Fibroblast of lung (primary cell): ENCODE measurements at regions not wholly inside any gene's neighbourhood (a gene's known extent, or its start where the extent isn't known, plus 50 kb on each side); places are given as distances from the start of the nearest gene placed in this dataset.

ENCODE experiments used
- CTCF ChIP-seq, 2 donors: IDR thresholded peaks in 1 of 2; conservative IDR thresholded peaks in 1 of 2; 1 replicate in 1 of 2; 2 replicates in 1 of 2; pipeline ENCODE4 v1.5.1; 2011 to 2012; ENCODE audit warnings: low read length in 2 of 2, control low read depth in 1 of 2, inconsistent platforms in 1 of 2, low read depth in 1 of 2, mild to moderate bottlenecking in 1 of 2
- EZH2 ChIP-seq: IDR thresholded peaks from 2 replicates; pipeline ENCODE4 v1.5.1; 2012; ENCODE audit warnings: low read length, control low read depth, mild to moderate bottlenecking; ENCODE audit errors: missing control alignments

GRCh38 chr2:180442860-180443644 is 436.0 kb upstream of the CWC22 start:
- TF ChIP-seq CTCF (conservative IDR thresholded peaks at IDR 0.05 in 1 of 2, IDR thresholded peaks at IDR 0.05 in 1 of 2; ENCODE audit: low read depth in 1 of 2, low read length in 2 of 2): no peak
- no peak for TF ChIP-seq EZH2
